Inferior parietal cortex (tissue), 1 donor: ENCODE measurements at regions not wholly inside any gene's neighbourhood (a gene's known extent, or its start where the extent isn't known, plus 50 kb on each side); places are given as distances from the start of the nearest gene placed in this dataset.
"Not testable (repeated sequence)": the region's sequence is repeated elsewhere in the genome, so short reads cannot be mapped to it uniquely, and the experiment has no call there.

ENCODE experiments used
- DNase-seq: peaks from one replicate; pipeline ENCODE4 v3.0.0-alpha.2; 2016; ENCODE audit errors: extremely low spot score

DNA sequence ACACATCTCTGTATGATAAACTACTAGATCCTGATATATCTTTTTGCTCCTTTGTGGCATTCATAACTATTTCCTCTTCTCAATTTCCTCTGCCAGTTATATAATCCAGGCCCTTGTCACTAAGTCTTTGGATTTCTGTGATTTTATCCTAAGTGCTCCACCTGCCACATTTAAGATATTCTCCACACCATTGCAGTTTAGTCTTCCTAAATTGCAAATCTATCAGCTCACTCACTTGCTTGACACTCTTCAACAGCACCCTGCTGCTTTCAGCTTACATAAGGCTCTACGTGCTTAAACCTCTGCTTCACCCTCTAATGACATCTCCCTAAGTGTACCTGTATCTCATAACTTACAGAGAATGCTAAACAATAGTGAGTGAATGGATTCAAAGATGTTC lies 1032.2 kb upstream of the SEL1L start:
- DNase-seq = no peak

DNA sequence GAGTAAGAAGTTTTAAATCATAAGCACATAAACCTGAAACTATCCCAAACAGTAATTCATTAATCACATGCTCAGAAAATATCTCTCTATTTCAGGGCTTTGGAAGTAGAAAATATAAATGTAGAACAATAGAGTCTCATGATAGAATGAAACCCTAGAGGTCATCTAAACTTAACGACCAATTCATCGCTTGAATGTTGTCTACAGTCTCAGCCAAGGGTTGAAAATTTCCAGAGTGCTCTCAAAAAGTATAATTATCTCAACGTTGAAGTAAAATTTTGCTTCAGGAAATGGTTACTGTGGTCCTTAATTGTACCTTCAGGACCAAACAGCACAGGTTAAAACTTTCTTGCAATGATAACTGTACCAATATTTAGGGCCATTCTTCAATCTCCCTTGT lies 1053.6 kb upstream of the SEL1L start:
- no peak for DNase-seq

DNA sequence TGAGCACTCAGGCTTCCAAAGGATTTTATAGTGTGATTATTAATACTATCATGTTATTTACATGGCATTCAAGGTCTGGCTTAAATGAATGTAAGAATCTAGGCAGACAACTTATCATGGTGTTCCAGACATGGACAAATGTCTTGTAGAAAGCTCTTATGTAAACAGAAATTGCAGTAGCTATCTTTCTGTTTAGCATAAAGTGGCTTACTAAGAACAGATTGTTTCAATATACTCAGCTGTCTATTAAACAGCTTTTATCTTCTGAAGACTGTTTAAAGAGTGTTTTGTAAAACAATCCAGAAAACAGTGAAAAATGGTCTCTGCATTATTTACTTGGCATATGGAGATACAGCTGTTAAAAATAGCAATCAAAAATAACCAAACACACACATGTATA lies 1061.8 kb upstream of the SEL1L start:
- DNase-seq = no peak

DNA sequence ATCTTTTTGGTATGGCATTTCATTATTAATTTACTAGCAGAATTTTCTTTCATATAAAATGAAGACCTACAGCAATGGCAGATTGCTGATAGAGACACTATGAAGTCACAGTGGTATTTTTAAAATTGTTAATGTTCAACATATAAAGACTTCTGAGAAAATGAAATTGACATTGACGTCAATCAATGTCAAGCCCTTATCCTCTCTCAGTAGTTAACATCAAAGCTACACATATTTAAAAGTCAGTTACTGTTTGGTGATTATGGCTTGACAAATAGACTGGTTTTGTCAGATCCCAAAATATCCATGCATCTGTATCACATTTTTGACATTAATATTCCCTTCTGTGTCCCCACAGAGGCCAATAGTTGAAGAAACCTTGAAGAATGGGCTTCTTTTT lies 1069.1 kb upstream of the SEL1L start:
- DNase-seq = no peak

DNA sequence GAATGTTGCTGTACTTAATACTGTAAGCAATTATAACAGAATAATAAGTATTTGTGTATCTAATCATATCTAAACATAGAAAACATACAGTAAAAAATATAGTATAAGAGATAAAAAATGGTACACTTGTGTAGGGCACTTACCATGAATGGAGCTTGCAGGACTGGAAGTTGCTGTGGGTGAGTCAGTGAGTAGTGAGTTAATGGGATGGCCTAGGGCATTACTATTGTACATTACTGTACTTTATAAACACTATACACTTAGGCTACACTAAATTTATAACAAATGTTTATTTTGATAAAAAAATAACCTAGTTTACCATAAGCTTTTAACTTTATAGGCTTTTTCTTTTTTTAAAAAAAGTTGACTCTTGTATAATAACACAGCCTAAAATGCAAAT lies 1071.2 kb upstream of the SEL1L start:
- DNase-seq = no peak

DNA sequence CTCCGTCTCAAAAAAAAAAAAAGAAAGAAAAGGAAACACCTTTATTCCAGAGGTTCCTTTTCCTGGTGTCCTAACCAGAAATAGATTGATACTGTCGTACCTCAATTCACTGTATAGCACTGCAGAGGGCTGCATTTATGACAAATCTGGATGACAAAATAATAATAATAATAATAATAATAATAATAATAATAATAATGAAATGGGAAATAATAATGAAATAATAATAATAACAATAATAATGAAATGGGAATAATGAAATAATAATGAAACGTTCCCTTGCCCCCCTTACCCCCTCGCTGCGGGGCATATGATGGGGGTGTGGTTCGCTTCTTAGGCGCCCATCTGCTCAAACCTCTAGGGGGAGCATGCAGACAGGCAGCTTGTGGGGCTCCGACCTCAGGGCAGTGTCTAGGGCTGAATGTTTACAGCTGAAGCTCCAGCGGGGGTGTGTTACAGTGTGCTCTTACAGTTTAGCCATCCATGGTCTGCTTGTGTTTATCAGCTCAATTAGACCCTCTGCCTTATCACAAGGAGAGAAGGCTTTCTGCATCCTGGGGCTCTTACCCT lies 1088.3 kb upstream of the SEL1L start:
- DNase-seq = no peak

DNA sequence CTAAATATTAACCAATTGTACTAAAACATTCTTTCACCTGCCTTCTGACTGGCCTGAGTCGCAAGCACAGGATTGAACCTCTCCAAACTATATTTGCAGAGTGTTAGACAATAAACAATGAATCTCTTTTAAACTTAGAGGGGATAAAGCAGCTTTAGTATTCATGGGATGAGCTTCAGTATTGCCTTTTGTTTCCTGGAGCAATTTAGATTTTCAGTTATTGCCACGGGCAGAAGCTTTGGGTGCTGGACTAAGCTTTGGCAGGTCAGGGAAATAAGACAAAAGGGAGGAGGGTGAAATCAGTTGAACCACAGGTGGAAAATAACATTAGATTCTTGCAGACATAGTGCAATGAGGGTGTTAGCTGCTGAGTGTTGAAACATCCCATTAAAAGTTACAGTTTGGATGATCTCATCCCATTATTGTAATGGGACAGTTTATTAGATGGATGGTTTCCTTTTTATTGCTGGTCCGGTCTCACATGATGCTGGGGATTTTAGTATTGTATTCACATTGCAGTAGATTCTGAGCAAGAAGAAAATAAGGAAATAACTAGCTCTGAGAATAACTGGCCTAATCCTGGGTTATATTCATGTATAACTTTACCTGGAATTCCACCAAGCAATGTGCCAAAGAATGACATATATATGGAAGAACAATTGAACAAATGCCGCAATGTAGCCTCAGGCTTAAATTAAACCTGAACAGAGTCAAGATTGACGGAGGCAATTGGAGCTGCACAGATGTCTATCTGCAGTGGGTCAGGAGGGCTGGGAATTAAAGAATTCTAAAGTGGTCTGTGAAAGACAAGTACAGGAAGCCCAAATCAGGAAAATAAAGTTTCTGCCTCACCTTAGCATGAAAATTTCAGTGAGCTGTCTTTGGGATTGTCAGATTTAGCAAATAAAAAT lies 1092.8 kb upstream of the SEL1L start:
- peak; percentile 11 for DNase-seq

DNA sequence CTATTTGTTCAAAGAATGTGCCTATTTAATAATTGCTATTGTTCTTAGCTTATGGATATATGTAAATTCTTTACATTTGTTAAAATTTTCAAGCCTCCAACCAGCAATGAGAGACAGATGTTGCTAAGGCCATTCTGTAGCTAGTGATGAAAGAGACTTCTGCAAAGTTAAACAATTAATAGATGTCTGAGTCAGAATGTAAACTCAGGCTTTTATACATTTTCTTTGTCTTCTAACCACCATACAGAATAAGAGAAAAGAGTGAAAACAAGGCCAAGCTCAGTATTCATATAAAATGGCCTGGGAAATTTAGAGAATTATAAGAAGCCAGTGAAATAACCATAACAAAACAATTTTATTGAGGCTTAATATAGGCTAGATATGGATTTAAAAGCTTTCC lies 1102.3 kb upstream of the SEL1L start:
- DNase-seq = no peak

DNA sequence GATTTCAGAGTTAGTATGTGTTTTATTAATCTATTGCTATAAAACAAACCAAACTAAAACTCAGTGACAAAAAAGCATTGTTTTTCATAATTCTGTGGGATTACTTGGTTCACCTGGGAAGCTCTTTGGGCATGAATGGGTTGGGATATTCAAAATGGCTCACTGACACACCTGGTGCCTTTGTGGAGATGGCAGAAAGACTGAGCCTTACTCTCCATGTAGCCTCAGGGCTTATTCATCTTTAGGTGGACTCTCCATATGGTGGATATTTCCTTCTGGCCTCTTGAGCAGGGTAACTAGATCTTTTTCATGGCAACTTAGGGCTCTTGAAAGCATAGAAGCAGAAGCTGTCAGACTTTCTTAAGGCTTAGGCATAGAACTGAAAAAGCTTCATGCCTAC lies 1102.8 kb upstream of the SEL1L start:
- DNase-seq = no peak

DNA sequence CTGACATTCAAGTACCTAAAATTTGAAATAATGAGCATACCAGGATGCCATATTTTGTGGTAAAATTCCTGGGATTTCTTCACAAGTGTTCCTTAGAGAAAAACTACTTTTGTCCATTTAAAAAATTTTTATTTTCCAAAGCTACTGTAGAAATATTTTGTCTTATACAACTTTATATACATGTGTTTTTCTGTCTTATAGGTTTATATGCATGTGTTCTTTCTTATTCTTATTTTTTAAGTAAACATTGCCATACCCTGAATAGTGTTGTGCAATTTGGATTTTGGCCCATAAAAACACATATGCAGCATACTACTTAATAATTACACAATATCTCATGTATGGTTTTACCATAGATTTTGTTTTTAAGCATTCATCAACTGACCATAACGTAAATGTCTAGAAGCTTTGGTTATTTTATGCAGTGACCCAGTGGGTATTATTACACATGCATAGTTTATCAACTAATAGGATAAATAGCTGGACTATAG lies 1107.4 kb upstream of the SEL1L start:
- DNase-seq = no peak

DNA sequence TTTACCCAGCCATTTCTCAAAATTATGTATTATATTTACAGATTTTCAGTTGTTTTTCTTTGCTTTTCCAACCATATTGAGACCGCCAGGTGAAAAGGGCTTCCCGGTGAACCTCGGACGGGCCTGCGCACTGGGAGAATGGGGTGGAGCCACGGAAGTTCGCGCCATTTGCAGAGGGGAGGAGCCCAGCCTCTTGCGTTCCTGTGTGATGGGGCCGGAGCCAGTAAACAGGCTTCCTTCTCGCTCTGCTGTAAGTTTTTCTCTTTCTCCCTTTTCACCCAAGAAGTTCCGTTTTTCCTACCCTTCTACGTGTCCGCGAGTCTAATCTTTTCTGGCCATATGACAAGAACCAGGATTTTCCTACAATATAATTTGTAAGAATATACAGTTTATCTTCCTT lies 1108.8 kb upstream of the SEL1L start:
- DNase-seq = no peak

DNA sequence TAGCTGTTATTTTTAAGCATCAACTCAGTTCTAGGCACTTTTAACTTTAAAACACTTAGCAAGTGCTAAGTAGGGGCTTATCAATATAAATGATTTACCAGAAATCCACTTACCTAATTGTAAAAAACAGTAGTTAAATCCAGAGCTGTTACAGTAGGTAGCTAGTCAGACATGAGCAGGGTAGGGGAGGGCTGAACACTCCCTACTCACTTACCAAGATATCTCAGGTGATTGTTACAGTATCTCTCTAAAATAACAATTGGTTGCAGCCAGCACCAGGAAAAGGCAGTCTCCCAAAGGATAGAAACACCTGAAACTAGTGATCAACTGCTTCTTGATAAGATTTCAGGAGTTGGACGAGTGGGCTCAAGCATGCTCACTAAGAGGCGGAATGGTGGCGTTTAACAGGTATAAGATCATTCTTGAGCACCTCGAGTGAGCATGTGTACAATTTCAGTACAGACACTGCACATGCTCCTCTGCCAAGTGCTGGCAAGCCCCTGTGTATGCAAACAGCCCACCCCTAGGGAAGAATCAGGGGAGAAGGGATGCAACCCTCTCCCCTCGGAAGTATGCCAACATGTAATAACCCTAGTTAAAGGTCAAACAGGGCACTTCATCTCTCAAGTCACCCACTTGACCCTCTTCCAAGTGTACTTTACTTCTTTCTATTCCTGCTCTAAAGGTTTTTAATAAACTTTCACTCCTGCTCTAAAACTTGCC lies 1113.6 kb upstream of the SEL1L start:
- no peak for DNase-seq

DNA sequence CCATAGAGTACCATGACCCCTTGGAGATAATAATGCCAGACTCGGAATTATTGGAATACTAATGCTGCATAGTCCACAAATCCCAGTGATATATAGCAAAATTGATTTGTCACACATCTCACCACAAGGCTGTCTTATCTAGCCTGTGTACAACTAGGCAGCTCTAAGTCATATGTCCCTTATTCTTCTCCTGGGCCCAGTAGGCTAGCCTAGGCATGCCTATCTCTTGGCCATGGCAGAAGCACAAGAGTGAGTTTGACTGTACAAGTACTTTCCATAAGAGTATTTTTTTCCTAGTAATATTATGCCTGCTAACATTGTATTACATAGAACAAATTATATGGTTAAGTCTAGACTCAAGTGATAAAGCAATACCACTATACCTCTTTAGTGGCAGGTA lies 1122.1 kb upstream of the SEL1L start:
- no peak for DNase-seq

DNA sequence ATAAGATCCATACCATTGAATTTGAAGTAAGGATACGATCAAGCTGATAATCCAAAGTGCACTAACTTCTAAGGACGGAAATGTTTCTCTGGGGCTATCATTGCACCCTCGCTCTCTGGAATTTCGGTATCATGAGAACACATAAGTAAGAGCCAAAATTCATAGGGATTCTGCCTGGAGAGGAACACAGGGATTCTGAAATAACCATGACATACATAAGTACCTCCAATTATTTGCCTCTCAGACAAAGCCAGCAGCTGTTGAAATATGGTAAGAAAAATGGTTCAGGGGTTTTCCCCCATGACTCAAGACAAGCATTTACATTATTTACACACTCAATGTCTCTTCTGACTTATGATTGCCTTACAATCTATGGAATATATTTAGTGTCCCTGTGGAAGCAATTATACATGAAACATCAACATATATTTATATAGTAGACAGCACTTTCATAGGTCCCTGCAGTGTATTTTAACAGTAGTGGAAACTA lies 1123.6 kb upstream of the SEL1L start:
- no peak for DNase-seq

DNA sequence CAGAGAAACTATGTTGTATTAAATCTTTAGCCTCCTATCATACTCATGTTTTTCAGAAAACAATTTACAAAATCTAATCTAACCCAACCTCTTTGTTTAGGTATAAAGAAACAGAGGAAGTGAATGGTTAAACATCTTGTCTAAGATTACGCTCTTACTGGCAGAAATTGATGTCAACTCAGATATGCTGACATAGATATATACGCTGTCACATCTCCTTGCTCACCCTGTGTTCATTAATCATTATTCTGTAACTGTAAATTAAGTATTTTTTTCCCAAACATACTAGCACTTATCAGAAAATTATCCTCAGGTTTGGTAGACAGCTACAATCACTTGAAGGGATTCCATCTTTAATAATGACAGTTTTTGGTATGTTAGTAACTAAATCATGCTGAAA lies 1127.6 kb upstream of the SEL1L start:
- no peak for DNase-seq

DNA sequence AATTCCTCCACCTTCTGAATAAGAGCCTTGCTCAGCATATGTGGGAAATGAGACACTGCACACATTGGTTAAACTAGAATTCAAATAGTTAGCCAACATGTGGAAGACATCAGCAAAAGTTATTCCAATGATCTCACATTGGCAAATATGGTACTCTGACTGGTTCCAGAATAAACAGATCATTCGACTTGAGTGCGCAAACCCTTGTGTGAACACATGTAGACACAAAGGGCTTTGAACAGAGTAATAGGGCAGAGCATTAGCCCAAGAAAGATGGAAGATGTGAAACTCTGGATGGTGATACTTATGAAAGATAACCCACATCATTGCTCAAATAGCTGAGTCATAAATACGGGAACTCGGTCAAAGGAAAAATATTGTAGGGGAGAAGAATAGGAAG lies 1133.4 kb upstream of the SEL1L start:
- DNase-seq = no peak

DNA sequence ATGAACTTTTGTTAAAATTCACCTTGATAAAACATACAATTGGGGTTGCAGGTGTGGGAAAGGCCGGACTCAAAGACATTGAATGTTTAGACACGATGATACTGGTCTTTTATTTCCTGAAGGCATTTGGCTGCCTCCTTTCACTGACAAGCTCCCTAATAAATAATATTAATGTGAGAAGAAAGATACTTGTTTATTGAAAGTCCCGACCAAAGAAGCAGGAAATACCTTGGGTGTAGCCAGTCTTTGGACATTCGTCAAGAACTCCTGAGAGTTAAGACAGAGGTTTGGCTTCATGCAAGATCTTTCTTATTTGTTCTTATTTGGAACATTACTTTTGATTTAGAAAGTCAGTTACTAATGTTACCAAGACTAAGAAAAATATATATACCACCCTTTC lies 1133.8 kb upstream of the SEL1L start:
- DNase-seq = no peak

DNA sequence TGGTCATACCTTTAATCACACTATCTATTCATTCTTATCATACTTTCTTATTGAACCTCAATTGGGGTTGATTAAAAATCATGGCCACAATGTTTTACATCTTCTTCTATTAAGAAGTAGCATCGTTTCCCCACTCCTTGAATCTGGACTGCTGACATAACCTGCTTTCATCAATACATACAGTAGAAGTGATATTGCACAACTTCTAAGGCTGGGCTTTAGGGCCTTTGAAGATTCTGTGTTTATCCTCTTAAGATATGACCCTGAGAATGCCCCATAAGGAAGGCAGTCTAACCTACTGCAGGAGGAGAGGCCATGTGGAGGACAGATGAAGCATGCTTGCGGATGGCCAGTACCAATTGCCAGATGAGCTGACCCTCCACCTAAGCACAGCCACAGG lies 1142.8 kb upstream of the SEL1L start:
- DNase-seq = no peak

DNA sequence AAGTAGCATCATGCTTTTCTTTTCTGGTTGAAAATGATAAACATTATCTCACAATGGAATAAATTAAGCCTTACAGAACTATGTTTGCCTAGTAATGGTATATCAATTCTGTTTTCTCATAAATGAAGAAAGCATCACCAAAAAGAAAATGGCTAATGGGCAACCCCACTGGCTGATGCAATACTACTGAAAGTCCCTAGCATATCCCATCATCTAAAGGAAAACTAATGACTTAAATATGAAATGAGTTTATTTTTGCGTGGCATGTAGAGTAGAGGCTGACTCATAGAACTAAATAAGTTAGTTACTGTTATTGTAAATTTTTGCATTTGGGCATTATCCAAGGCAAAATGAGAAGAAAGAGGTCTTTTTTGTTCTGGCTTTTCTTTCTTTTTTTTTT lies 1156.3 kb upstream of the SEL1L start:
- no peak for DNase-seq

DNA sequence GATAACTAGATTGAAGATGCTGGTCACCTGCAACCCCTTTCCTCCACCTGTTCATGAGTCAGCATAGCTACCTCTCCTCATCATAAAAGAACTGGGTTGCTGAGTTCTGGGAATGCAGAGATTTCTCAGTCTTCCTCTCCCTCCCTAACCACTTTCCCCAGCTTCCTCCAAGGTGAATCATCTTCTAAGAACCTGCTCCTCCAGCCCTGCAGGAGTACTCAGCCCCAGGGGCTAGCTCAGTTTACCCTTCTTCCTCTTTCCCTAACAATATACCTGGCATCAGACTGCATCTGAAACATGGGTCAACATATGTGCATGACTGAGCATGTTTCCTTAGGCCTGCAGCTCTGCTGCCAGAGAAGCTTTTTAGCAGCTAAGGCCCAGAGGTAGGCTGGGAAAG lies 1157.5 kb upstream of the SEL1L start:
- not testable (repeated sequence) for DNase-seq

DNA sequence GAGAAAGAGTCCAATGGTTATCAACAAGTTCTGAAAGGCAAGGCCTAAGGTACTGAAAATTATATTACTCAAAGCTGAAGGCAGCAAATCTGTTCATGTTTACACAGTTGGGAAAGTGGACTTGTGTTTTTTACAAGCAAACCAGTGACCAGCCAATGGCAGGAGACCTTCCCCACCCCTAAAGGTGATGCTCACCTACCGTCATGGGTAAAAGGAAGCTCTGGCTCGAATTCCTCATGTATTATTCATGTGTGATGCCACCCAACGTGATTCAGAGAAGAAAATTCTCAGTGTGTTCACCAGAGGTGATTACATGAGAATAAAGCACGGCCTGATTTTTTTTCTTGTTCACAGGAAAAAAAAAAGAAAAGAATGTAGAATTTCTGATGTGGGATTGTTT lies 1161.2 kb upstream of the SEL1L start:
- DNase-seq = no peak

DNA sequence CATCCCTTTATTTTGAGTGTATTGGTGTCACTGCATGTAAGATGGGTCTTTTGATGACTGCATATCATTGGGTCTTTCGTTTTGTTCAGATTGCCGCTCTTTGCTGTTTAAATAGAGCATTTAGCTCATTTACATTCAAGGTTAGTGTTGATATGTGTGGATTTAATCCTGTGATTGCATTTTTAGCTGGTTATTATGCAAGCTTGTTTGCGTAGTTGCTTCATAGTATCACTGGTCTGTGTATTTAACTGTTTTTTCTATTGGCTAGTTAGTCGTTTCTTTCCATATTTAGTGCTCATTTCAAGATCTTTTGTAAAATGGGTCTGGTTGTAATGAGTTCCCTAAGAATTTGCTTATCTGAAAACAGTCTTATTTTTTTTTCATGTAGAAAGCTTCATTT lies 1170.6 kb upstream of the SEL1L start:
- DNase-seq = no peak
